ENCODE measurements at regions not wholly inside any gene's neighbourhood (a gene's known extent, or its start where the extent isn't known, plus 50 kb on each side); places are given as distances from the start of the nearest gene placed in this dataset.

DNA sequence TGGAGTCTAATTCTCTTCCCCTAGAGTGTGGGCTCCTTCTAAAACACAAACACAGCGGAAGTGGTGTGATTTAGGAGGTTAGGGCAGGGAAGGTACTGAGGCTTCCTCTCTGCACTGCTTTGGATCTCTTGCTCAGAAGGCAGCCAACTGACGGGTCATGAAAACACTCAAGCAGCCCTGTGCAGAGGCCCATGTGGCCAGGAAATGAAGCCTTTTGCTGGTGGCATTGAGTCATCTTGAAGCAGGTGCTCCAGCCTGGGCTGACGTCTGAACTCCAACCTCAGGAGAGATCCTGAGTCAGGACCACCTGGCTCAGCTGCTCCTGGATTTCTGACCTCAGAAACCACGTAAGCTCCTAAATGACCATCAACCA is 72.9 kb downstream of the MRM1 start:
- TF ChIP-seq, protein P1, sequence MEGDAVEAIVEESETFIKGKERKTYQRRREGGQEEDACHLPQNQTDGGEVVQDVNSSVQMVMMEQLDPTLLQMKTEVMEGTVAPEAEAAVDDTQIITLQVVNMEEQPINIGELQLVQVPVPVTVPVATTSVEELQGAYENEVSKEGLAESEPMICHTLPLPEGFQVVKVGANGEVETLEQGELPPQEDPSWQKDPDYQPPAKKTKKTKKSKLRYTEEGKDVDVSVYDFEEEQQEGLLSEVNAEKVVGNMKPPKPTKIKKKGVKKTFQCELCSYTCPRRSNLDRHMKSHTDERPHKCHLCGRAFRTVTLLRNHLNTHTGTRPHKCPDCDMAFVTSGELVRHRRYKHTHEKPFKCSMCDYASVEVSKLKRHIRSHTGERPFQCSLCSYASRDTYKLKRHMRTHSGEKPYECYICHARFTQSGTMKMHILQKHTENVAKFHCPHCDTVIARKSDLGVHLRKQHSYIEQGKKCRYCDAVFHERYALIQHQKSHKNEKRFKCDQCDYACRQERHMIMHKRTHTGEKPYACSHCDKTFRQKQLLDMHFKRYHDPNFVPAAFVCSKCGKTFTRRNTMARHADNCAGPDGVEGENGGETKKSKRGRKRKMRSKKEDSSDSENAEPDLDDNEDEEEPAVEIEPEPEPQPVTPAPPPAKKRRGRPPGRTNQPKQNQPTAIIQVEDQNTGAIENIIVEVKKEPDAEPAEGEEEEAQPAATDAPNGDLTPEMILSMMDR (IDR thresholded peaks at IDR 0.05): no peak
- TF ChIP-seq EZH2 (IDR thresholded peaks at IDR 0.05): no peak
- no peak for TF ChIP-seq EZH2phosphoT487 (IDR thresholded peaks at IDR 0.05)

Data from neural progenitor cell (in vitro differentiated cells).